A673 (cell line): ENCODE measurements at regions not wholly inside any gene's neighbourhood (a gene's known extent, or its start where the extent isn't known, plus 50 kb on each side); places are given as distances from the start of the nearest gene placed in this dataset.

Experiments
- BruUV-seq: library from RNA; stranded (reverse); fragments of 400-500 nt; replicated peaks from 2 replicates; lab custom pipeline; 2021; lab: Mats Ljungman, UMichigan
- CTCF ChIA-PET: fragments of 300-600 bp; sonication (Branson Sonifier 250); formaldehyde crosslinking; loops from one replicate; lab custom pipeline; 2022; ENCODE audit warnings: antibody characterized with exemption; lab: Charles Lee
- POLR2A ChIA-PET: fragments of 300-600 bp; sonication (Branson Sonifier 250); formaldehyde crosslinking; loops from one replicate; lab custom pipeline; 2022; ENCODE audit warnings: antibody characterized with exemption; ENCODE audit not compliant: low non-redundant PET; lab: Charles Lee
- DNase-seq: peaks from one replicate; pipeline ENCODE4 v3.0.0-alpha.2; 2015; ENCODE audit warnings: low spot score
- H3K27ac ChIP-seq: fragments of 200-600 bp; sonication (generic); 2 replicates; pipeline ENCODE4 v1.5.1; 2016; ENCODE audit warnings: mixed run types, low read depth, mild to moderate bottlenecking, mixed read lengths, antibody characterized with exemption, low read length; ENCODE audit not compliant: poor library complexity, severe bottlenecking
- H3K27me3 ChIP-seq: fragments of 200-600 bp; sonication (generic); replicated peaks from 2 replicates; pipeline ENCODE4 v1.6.1; 2017; ENCODE audit warnings: mixed run types, low read depth, mild to moderate bottlenecking, mixed read lengths, antibody characterized with exemption, low read length; ENCODE audit not compliant: insufficient read depth, poor library complexity
- H3K36me3 ChIP-seq: fragments of 200-600 bp; sonication (generic); 2 replicates; pipeline ENCODE4 v1.6.1; 2016; ENCODE audit warnings: mixed run types, mild to moderate bottlenecking, mixed read lengths, antibody characterized with exemption, low read length; ENCODE audit not compliant: insufficient read depth, poor library complexity, severe bottlenecking
- H3K4me1 ChIP-seq: fragments of 200-600 bp; sonication (generic); 2 replicates; pipeline ENCODE4 v1.6.1; 2017; ENCODE audit warnings: mixed run types, mild to moderate bottlenecking, mixed read lengths, antibody characterized with exemption, low read length; ENCODE audit not compliant: insufficient read depth, poor library complexity, severe bottlenecking
- H3K4me3 ChIP-seq: fragments of 200-600 bp; sonication (generic); 2 replicates; pipeline ENCODE4 v1.5.1; 2016; ENCODE audit warnings: low read depth, mixed run types, mild to moderate bottlenecking, mixed read lengths, low read length; ENCODE audit not compliant: poor library complexity, severe bottlenecking
- H3K9me3 ChIP-seq: fragments of 200-600 bp; sonication (generic); 2 replicates; pipeline ENCODE4 v1.6.1; 2016; ENCODE audit warnings: mixed run types, low read depth, mild to moderate bottlenecking, mixed read lengths, antibody characterized with exemption, low read length; ENCODE audit not compliant: poor library complexity, severe bottlenecking
- EZH2 ChIP-seq: fragments of 200-600 bp; sonication (generic); IDR thresholded peaks from 2 replicates; pipeline ENCODE4 v1.6.1; 2017; ENCODE audit warnings: borderline replicate concordance, low read depth, mild to moderate bottlenecking, mixed read lengths, antibody characterized with exemption, low read length; ENCODE audit not compliant: poor library complexity, severe bottlenecking
- intact Hi-C: fragments of 100-400 bp; cut with micrococcal nuclease; formaldehyde crosslinking; loops from one replicate; pipeline ENCODE4 v1.10.0; 2022; ENCODE audit not compliant: unreplicated experiment
- TF ChIP-seq, protein P1 (sequence below): fragments of 300-800, 200-600 bp; sonication (generic); conservative IDR thresholded peaks from 2 replicates; pipeline ENCODE4 v1.5.1; 2017; ENCODE audit warnings: low read depth, mild to moderate bottlenecking, antibody characterized with exemption, low read length, moderate library complexity, mixed read lengths

DNA sequence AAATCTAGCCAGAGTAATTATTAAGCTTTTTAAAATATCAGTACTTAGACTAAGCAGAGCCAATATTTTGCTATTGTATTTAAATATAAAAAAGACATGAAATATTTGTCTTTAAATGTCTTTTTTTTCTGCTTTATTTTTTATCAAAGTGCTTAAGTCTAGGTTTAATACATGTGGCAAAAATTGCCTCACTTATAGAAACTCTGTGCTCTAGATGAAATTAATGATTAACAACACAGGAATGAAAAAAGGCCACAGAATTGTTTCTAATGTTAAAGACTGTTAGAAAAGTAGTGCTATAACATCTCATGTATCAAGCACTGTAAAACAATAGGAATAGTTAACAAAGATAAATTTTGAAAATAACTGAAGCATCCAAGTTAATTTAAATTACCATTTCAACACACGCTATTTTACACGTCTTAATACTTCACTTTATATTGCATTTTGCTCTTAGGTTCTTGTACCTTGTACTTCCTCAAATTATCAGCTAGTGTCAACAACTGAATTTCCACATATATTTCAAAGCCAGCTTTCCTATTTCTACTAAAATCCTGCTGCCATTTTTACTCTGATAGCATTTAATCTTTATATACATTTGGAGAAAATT lies 1515.1 kb downstream of the HACE1 start:
- no TSS peak for BruUV-seq
- H3K36me3 ChIP-seq: no peaks in the 10 kb centered on the region
- intact Hi-C loops: no loop called here
- no peaks in the 10 kb centered on the region for H3K27me3 ChIP-seq
- ChIA-PET CTCF (no interaction called here), POLR2A (no interaction called here)
- H3K4me3 ChIP-seq: no peak overlapping the region
- TF ChIP-seq, protein P1, sequence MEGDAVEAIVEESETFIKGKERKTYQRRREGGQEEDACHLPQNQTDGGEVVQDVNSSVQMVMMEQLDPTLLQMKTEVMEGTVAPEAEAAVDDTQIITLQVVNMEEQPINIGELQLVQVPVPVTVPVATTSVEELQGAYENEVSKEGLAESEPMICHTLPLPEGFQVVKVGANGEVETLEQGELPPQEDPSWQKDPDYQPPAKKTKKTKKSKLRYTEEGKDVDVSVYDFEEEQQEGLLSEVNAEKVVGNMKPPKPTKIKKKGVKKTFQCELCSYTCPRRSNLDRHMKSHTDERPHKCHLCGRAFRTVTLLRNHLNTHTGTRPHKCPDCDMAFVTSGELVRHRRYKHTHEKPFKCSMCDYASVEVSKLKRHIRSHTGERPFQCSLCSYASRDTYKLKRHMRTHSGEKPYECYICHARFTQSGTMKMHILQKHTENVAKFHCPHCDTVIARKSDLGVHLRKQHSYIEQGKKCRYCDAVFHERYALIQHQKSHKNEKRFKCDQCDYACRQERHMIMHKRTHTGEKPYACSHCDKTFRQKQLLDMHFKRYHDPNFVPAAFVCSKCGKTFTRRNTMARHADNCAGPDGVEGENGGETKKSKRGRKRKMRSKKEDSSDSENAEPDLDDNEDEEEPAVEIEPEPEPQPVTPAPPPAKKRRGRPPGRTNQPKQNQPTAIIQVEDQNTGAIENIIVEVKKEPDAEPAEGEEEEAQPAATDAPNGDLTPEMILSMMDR: no peak
- TF ChIP-seq EZH2: no peak
- no peak overlapping the region for H3K27ac ChIP-seq
- H3K9me3 ChIP-seq: no peaks in the 10 kb centered on the region
- no peaks in the 10 kb centered on the region for H3K4me1 ChIP-seq
- DNase-seq: no peak

- CTCF ChIA-PET: no interaction called here
- Histone ChIP-seq H3K27ac (no peak overlapping the region), H3K4me1 (no peaks in the 10 kb centered on the region), H3K27me3 (no peaks in the 10 kb centered on the region), H3K36me3 (no peaks in the 10 kb centered on the region), H3K4me3 (no peak overlapping the region), H3K9me3 (no peaks in the 10 kb centered on the region)
- peak; percentile 46 for DNase-seq
- intact Hi-C loops: no loop called here
- no peak for TF ChIP-seq EZH2
- TF ChIP-seq, protein P1: no peak
- POLR2A ChIA-PET: no interaction called here
- no TSS peak for BruUV-seq
Measured at GRCh38 chr6:103335412-103335811, 1524.3 kb downstream of the HACE1 start.

DNA sequence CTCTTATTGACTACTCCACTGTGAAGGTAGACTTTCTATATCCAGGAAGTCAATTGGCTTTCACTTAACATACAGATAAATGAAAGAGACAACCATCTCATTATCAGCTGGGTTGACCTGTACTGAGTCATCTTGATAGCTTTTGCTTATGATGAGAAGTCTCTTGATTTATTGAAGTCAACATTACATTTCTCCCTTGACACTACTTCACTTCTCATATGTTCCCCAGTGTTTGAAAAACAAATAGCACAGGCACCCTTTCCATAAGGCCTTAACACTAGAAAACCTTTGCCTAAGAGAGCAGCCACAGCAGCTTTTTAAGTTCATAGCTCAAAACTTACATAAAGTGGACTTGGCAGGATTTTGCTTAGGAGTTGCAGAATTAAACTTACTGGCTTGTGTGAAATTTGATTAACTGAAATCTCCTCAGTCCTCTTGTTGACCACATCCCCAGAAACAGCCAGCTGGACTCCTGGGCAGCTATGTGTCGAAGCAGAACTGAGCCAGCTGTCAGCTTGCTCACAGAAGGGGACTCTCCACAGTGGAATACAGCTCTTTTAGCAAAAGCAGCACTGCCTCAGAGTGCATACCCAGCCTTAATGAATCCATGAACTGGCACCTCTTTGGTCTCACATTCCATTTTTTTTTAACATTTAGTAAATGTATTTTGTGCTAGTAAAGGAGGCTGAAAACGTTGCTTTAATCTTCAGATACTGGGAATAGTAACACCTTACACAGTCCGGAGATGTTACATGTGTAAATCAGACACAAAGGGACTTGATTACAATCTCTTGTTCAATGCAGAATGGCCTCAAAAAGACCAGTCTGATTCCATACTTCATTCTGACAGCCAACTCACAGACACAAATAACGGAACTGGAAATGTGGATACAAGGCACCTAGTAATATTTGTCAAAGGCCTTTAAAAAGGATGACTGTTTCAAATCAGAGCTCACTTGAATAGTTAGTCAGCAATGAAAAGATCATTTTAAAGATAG lies 1532.7 kb downstream of the HACE1 start:
- DNase-seq: peak; percentile 3
- ChIA-PET POLR2A (no interaction called here), CTCF (no interaction called here)
- H3K9me3 ChIP-seq: no peaks in the 10 kb centered on the region
- no peak overlapping the region for H3K27ac ChIP-seq
- H3K27me3 ChIP-seq: no peaks in the 10 kb centered on the region
- BruUV-seq: no TSS peak
- no peaks in the 10 kb centered on the region for H3K4me1 ChIP-seq
- H3K36me3 ChIP-seq: no peaks in the 10 kb centered on the region
- no peak for TF ChIP-seq EZH2
- TF ChIP-seq, protein P1: no peak
- intact Hi-C loops: no loop called here
- no peak overlapping the region for H3K4me3 ChIP-seq
